ENCODE measurements at regions not wholly inside any gene's neighbourhood (a gene's known extent, or its start where the extent isn't known, plus 50 kb on each side); places are given as distances from the start of the nearest gene placed in this dataset.

- TF ChIP-seq CTCF (IDR thresholded peaks at IDR 0.05; ENCODE audit: low read depth, low read length, poor library complexity, severe bottlenecking) (no peak), EZH2phosphoT487 (IDR thresholded peaks at IDR 0.05; ENCODE audit: borderline replicate concordance, low read length) (no peak)
Observed at GRCh38 chr4:67051000-67051789, 494.1 kb downstream of the CENPC start.
